Umbilical cord (tissue), 1 donor: ENCODE measurements at regions not wholly inside any gene's neighbourhood (a gene's known extent, or its start where the extent isn't known, plus 50 kb on each side); places are given as distances from the start of the nearest gene placed in this dataset.
"Not testable (repeated sequence)": the region's sequence is repeated elsewhere in the genome, so short reads cannot be mapped to it uniquely, and the experiment has no call there.

ENCODE experiments used
- DNase-seq: peaks from one replicate; pipeline ENCODE4 v3.0.0-alpha.2; 2015; ENCODE audit warnings: low spot score

DNA sequence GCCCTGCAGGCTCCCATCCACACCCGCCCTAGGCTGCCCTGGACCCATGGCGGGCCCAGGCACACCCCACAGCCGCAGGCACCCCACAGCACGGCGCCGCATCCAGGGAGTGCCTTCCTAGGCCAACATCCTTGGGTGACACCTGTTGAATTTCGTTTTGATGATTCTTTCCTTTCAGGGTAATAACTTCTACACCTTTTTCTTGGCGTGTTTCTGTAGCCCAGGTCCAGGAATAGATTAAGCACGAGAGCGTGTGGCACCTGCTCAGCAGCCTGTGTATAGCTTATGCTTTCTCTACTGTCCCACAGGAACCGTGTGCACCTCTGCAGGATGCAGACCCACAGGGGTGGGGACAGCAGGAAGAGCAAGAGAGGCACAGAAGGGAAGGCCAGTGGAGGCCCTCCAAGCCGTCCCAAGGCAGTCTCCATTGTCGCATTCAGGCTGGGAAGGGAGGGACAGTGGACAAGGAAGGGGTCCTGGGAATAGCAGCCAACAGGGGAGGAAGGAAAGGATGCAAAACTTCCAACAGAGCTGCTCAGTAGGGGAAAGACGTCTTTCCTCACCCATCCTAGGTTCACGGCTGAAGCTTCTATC is 118.1 kb upstream of the AFDN start:
- DNase-seq = no peak

- no peak for DNase-seq
These were observed 117.5 kb upstream of the AFDN start for GRCh38 chr6:167709196-167709595.

GRCh38 chr6:167709776-167710336 is 116.9 kb upstream of the AFDN start:
- DNase-seq = not testable (repeated sequence)

GRCh38 chr6:167710363-167710920 is 116.3 kb upstream of the AFDN start:
- no peak for DNase-seq

- DNase-seq = no peak
These were observed 115.5 kb upstream of the AFDN start for GRCh38 chr6:167711211-167711610.

DNA sequence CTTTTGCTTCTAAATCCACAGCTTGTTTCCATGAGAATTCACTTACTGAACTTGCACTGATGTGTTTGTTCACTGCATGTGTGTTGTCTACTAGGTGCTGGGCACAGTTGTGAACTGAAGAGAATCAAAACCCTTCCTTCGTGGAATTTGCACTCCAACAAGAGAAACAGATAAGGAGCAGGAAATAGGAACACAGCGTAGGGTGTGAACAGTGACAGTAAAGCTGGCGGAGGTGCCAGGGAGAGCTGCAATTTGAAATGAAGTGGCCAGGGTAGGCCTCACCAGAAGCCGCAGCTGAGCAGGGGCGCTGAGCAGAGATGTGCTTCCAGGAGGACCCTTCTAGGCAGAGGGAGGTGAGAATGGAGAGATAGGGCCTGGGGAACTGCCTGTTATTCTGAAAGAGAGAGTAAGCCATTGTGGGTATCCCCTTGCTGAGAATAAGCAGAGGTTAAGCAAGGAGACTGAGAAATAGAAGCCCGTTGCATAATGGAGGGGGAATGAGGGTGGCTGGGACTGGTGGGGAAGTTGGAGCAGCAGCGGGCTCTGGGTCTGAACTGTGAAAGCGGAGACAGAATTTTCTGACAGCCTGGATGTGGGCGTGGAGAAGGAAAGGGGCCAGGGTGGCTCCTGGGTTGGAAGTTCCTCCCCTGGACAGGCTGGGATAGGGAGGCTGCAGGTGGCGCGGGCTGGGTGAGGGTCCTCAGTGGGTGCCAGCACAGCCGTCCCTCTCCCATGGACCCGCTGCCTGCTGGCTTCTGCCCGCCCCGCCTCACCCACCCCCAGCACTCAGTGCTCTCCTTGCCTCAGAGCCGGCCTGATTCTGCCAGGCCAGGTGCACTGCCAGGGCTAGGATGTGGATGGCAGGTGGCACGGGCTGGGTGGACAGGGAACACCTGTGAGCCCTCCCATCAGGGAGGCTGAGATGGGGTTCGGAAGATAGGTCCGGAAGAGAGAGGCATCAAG is 114.7 kb upstream of the AFDN start:
- no peak for DNase-seq

DNA sequence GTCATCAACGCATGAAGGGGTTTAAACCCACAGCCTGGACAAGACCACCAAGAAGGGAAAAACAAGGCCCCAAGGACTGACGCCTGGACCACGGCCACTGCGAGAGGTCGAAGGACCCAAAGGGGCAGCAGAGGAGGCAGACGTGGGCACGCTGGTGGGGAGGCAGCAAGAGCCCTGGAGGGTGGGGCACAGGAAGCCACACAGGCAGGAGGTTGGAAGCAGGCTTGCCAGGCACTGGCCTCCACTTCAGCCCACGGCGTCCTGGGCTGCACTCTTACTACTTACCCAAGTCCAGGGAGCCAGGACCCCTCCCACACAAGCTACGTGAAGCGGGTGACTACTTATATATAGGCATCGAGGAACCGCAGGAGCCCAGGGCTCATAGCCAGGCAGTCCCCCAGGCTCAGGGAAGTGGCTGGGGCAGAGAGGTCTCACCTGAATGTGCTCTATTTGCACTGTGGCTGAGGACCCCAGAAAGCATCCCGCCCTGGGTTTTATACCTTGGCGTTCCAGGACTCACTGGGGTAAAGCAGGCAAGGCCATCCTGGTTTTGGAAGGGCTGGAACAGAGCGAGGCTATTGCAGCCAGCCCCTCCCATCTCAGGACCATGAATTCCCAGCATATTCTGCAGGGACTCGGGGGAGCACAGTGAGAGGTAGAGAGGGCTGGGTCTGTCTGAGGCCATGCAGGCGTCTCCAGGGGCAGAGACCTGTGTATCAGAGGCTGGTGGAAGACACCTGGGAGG is 113.8 kb upstream of the AFDN start:
- no peak for DNase-seq

DNA sequence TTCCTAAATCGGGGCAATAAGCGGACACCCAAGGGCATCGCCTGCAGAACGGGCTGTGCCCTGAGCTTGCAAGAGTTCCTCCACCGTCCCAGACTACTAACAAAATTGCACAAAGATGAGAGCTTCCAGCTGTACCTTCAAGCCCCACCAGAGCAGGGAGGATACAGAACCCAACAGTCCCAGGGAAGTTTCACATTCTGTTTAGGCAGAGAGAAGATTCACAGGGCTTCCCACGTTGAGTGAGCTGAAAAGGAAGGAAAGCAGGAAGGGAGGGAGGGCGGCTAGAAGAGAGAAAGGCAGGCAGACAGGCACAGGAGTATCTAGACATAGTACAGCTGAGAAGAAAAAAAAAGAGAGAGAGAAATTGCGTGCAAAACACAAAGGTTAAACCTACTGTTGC is 112.6 kb upstream of the AFDN start:
- peak; percentile 69 for DNase-seq

DNA sequence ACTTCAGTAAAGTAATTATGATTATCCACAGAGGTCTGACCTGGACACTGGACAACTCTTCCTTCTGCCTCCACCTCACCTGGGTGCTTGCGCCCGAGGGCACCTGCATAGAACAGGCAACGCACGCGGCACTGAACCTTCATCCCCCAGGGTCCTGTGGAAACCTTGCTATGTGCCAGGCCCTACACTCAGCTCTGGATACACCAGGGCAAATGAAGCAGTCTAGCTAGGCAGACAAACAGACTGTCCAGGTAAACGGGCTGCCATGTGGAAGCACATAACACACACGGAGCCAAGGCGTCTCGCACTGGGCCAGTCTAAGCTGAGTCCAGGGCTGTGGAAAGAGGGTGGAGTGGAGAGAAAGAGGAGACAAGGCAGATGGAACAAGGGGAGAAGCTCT is 109.3 kb upstream of the AFDN start:
- DNase-seq = no peak

- no peak for DNase-seq
These were observed 108.8 kb upstream of the AFDN start for GRCh38 chr6:167717867-167718266.

DNA sequence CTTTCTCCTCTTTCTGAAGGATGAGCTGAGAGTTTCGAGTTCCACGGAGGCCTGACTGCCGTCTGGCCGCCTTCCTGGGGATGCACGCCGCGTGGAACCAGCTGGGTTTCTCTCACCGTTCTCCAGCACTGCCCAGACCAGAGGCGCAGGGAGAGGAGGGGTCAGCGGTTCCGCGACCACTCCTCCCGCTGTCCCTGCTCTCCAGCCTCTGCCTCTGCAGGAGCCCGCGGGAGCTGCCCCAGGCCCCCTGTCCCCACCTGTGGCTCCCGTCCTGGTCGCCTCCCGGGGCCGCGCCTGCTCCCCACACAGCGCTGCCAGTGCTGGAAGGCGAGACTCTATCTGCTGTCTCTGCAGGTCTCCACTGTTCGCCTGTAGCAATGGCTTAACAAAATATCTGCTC is 106.8 kb upstream of the AFDN start:
- no peak for DNase-seq

DNA sequence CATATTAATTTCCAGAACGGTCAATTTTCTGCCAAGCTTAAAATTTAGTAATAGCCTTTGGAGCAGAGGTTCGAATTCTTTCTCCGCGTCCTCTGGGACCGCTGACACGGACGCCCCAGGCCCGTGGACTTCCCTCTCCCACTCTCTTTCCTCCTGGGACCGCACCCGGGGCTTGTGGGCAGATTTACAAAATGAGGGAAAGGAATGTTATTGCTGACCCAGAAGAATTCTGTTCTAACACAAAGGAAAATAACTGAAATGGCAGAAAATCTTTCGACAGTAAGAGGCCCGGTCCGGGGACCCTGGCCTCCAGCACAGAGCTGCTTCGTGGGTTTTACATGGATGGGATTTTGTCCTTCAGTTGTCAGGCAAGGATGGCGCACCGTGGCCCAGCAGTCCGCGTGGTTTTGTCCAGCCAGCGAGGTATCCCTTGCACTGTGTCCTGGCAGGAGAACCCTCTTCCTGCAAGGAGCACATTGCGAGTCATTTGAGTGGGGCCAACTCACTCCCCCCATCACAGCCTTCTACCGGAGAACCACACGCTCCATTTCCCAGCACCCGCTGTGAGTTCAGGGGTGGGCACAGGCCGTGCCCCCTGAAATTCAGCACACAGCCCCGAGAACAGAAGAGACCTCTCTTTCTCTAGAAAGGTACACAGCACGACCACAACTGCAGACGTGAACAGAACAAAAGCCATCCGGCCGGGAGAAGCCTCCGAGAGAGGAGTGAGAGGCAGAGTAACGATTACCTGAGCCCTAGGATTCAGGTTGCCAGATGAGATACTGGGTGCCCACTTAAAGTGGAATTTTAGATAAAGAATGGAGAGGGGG is 106.0 kb upstream of the AFDN start:
- DNase-seq = no peak

DNA sequence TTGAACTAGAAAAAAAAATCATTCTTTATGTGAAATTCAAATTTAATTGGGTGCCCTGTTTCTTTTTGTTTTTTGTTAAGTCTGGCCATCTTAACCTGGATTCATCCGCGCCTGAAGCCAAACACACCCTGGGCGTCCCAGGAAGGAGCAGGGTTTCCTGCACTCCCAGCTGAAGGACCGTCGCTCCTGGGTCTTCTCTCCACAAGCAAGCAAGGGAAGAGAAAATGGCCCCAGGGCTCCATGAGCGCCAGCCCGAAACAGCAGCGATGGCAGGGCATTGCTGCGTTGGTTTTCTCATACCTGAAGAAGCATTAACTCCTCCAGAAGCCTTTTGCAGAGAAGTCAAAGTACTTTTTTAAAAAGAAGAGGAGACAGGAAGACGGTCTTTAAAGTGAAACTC is 105.4 kb upstream of the AFDN start:
- DNase-seq = no peak

DNA sequence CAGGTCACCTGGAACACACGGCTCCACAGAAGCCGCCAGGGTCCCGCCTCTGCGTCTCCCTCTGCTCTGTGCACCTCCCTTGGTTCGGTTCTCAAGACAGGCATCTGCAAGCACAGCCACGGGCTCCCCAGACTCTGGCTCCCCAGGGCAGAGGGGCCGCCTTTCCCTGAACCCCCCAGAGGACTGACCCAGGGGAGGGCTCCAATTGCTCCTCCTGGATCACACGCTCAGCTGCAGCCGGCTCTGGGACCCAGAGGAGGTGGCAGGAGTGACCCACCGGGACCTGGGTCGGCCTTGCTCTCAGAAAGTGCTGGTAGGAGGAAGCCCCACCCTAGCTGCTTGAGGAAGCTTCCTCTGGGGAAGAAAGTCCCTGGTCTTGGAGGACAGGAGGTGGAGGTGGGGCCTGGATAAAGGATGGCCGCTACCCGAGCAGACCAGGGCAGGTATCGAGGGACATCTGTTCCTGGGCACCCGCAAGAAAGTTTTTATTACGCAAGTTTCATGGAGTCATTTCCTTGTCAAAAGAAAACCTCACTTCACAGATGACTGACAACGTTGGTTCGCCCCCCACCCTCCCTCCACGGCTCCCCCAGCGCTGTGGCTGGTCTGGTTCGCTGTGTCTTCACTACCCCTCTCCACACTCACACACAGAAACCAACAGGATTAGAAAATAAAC is 103.9 kb upstream of the AFDN start:
- no peak for DNase-seq

GRCh38 chr6:167726043-167726621 is 100.6 kb upstream of the AFDN start:
- DNase-seq = no peak

- DNase-seq = no peak
These were observed 96.3 kb upstream of the AFDN start for GRCh38 chr6:167730441-167730840.

GRCh38 chr6:167731216-167731615 is 95.5 kb upstream of the AFDN start:
- no peak for DNase-seq

GRCh38 chr6:167731731-167732422 is 94.8 kb upstream of the AFDN start:
- DNase-seq = no peak
